Activated naive CD8-positive, alpha-beta T cell treated with anti-CD3 and anti-CD28 coated beads for 36 hours (primary cell): ENCODE measurements at regions not wholly inside any gene's neighbourhood (a gene's known extent, or its start where the extent isn't known, plus 50 kb on each side); places are given as distances from the start of the nearest gene placed in this dataset.

Source experiments
- DNase-seq: peaks from one replicate; pipeline ENCODE4 v3.0.0; 2021
- H3K27ac Mint-ChIP-seq: one replicate; pipeline ENCODE4 v1.8.0; 2022; ENCODE audit warnings: mild to moderate bottlenecking, moderate library complexity, mixed read lengths
- H3K27me3 Mint-ChIP-seq: one replicate; pipeline ENCODE4 v1.8.0; 2022; ENCODE audit warnings: mild to moderate bottlenecking, mixed read lengths
- H3K36me3 Mint-ChIP-seq: one replicate; pipeline ENCODE4 v1.8.0; 2021; ENCODE audit warnings: mild to moderate bottlenecking, mixed read lengths
- H3K4me1 Mint-ChIP-seq: one replicate; pipeline ENCODE4 v1.8.0; 2021; ENCODE audit warnings: mixed read lengths
- H3K4me3 Mint-ChIP-seq: one replicate; pipeline ENCODE4 v1.8.0; 2022; ENCODE audit warnings: mild to moderate bottlenecking, moderate library complexity, mixed read lengths
- H3K9me3 Mint-ChIP-seq: one replicate; pipeline ENCODE4 v1.8.0; 2022; ENCODE audit warnings: mixed read lengths

GRCh38 chr4:114076899-114077570, 97.6 kb upstream of the ARSJ start:
- H3K36me3 Mint-ChIP-seq: no peaks in the 10 kb centered on the region
- H3K27ac Mint-ChIP-seq: no peak overlapping the region
- H3K9me3 Mint-ChIP-seq: peaks cover 5% of the 10 kb centered on the region
- no peak overlapping the region for H3K4me3 Mint-ChIP-seq
- DNase-seq: no peak
- H3K27me3 Mint-ChIP-seq: no peaks in the 10 kb centered on the region
- no peaks in the 10 kb centered on the region for H3K4me1 Mint-ChIP-seq

DNA sequence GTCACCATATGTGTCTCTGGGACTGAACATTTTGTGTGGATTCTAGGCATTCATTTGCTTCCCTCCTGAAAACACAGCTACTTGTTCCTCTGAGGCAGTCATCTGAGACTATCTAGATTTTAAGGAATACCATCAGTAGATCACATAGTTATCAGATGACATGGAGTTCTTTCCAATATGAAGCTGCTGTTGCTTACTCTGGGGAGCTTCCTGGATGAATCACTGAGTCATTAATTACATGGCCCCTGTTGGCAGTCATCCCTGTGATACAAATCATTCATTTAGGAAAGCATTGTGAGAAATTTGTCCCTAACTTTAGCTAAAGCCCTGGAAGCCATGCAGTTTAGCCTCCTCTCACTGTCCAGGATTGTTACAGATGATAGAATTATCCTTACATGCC, 98.2 kb upstream of the ARSJ start:
- Mint-ChIP-seq H3K27me3 (no peaks in the 10 kb centered on the region), H3K4me1 (no peaks in the 10 kb centered on the region), H3K27ac (no peak overlapping the region), H3K36me3 (no peaks in the 10 kb centered on the region), H3K9me3 (peaks cover 5% of the 10 kb centered on the region), H3K4me3 (no peak overlapping the region)
- no peak for DNase-seq

GRCh38 chr4:114078636-114079035, 99.2 kb upstream of the ARSJ start:
- no peak overlapping the region for H3K27ac Mint-ChIP-seq
- no peak overlapping the region for H3K4me3 Mint-ChIP-seq

DNA sequence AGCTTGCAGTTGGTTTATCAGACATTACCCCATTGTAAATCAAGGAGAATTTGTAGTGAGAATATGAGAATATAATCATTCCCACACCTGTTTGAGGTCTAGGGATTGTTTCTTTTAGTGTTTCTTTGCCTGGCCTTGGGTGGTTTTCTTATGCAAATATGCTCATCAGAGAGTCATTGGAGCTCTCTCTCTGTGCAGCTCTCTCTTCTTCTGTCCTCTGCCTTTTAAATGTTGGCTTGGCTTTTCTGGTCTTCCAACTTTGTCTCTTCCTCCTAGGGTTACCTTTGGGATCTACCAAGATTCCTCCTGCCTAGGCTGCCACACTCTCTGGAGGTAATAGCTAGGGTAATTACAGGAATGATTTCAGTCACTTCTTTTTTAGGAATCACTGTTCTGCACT, 102.3 kb upstream of the ARSJ start:
- Mint-ChIP-seq H3K4me3 (no peak overlapping the region), H3K36me3 (no peaks in the 10 kb centered on the region), H3K27me3 (no peaks in the 10 kb centered on the region)

More at GRCh38 chr4:114078636-114079035, 99.2 kb upstream of the ARSJ start:
- no peaks in the 10 kb centered on the region for H3K4me1 Mint-ChIP-seq
- H3K27me3 Mint-ChIP-seq: no peaks in the 10 kb centered on the region
- no peak for DNase-seq
- no peaks in the 10 kb centered on the region for H3K36me3 Mint-ChIP-seq
- peaks cover 5% of the 10 kb centered on the region for H3K9me3 Mint-ChIP-seq

DNA sequence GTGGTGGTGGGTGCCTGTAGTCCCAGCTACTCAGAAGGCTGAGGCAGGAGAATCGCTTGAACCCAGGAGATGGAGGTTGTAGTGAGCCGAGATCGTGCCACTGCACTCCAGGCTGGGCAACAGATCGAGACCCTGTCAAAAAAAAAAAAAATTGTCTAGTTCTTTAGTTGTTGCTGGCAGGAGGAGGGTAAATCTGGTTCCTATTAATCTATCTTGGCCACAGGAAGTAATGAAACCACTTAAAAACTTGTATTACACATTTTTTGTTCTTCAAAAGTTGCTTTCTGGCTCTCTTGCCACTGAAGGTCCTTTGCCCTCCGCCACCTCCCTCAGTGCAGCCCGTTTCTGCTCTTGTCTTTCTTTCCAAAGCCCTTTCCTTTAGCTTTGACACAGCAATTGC, 102.9 kb upstream of the ARSJ start:
- Mint-ChIP-seq H3K9me3 (peaks cover 2% of the 10 kb centered on the region), H3K27ac (no peak overlapping the region), H3K4me1 (no peaks in the 10 kb centered on the region), H3K27me3 (no peaks in the 10 kb centered on the region), H3K4me3 (no peak overlapping the region), H3K36me3 (no peaks in the 10 kb centered on the region)
- no peak for DNase-seq

More for the DNA sequence above, 102.3 kb upstream of the ARSJ start:
- no peak for DNase-seq
- Mint-ChIP-seq H3K27ac (no peak overlapping the region), H3K9me3 (peaks cover 2% of the 10 kb centered on the region), H3K4me1 (no peaks in the 10 kb centered on the region)

- Mint-ChIP-seq H3K4me3 (no peak overlapping the region), H3K9me3 (peaks cover 5% of the 10 kb centered on the region), H3K27ac (no peak overlapping the region), H3K27me3 (no peaks in the 10 kb centered on the region), H3K36me3 (peaks cover 3% of the 10 kb centered on the region), H3K4me1 (no peaks in the 10 kb centered on the region)
- DNase-seq: no peak
These were observed 106.3 kb upstream of the ARSJ start for GRCh38 chr4:114085611-114086345.

GRCh38 chr4:114087596-114088230, 108.3 kb upstream of the ARSJ start:
- no peak for DNase-seq
- Mint-ChIP-seq H3K4me1 (no peaks in the 10 kb centered on the region), H3K9me3 (peaks cover 5% of the 10 kb centered on the region), H3K4me3 (no peak overlapping the region), H3K27ac (no peak overlapping the region), H3K36me3 (peaks cover 3% of the 10 kb centered on the region), H3K27me3 (no peaks in the 10 kb centered on the region)

DNA sequence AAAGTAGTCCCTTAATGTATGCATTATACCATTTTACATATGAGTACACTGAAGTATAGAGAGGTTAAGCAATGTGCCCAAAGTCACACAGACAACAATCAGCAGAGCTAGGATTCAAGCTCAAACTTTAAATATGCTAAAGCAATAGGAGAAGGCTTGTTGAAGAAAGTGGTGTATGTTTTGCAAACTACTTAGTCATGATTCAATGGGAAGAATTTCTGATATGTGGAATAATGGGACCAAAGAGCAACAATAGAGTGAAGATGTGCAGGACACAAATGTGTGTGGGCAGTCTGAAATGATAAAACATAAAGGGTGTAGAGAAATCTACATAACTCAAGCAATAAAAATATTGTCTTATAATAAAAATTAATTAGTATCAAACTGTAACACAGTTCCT, 109.0 kb upstream of the ARSJ start:
- H3K9me3 Mint-ChIP-seq: peaks cover 5% of the 10 kb centered on the region
- peaks cover 3% of the 10 kb centered on the region for H3K36me3 Mint-ChIP-seq
- H3K4me3 Mint-ChIP-seq: no peak overlapping the region
- no peaks in the 10 kb centered on the region for H3K27me3 Mint-ChIP-seq
- H3K27ac Mint-ChIP-seq: no peak overlapping the region
- no peaks in the 10 kb centered on the region for H3K4me1 Mint-ChIP-seq
- DNase-seq: no peak

GRCh38 chr4:114091546-114091945, 112.1 kb upstream of the ARSJ start:
- Mint-ChIP-seq H3K27me3 (no peaks in the 10 kb centered on the region), H3K4me3 (no peak overlapping the region), H3K4me1 (no peaks in the 10 kb centered on the region), H3K36me3 (peaks cover 3% of the 10 kb centered on the region), H3K27ac (no peak overlapping the region), H3K9me3 (peaks cover 5% of the 10 kb centered on the region)
- DNase-seq: no peak

DNA sequence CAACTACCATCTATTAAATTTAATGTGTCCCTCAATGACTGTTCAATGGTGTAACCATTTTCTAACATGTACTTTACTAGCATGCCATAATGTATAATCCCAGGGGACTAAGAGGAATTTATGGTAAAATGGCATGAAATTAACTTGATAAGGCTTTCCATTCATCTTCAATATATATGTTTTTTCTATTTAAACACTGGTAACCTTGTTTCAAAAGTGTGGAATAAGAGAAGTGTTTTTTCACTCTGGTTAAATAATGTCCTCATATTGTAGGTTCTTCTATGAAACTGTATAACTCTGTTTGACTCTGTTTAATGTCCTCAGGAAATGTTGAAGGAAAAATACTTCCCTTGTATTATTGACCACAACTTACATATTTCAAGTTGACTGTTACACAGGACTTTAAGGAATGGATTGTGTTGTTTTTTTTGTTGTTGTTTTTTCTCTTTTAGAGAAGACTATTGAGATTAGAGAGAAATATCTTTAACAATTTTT, 113.8 kb upstream of the ARSJ start:
- Mint-ChIP-seq H3K4me3 (no peak overlapping the region), H3K9me3 (peaks cover 5% of the 10 kb centered on the region), H3K27ac (no peak overlapping the region), H3K27me3 (no peaks in the 10 kb centered on the region), H3K36me3 (peaks cover 3% of the 10 kb centered on the region), H3K4me1 (no peaks in the 10 kb centered on the region)
- no peak for DNase-seq

DNA sequence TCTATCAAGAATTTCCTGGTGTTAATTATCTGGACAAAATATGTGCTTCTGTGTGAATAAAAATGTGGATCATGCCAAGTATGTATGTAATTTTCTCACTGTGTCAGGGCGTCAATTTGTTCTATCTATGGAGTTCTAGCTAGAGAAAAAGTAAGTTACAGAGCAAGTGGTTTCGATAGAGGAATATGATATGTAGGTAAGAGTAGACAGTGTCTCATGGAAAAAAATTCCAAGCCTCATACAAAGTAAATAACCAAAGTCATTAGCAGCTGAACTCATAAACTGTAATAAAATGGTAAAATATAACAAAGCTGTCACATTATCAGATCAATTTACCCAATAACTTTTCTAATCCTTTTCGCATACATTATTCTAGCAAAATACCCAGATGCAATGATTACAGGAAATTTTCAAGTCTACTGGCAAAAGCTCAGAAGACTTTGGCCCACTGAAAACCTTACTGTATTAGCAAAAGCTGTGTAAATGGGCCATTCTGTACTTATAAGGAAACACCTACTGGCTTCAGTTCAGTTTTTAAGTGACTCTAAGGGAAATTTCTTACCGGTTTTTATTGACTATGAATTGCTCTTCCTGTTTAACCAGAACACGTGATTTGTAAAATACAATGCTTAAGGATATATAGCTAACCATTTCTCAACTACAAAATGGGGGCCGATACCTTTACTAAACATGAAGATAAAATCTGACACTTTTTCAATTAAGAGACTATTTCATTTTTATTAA, 121.0 kb upstream of the ARSJ start:
- H3K4me3 Mint-ChIP-seq: no peak overlapping the region
- no peaks in the 10 kb centered on the region for H3K36me3 Mint-ChIP-seq
- no peaks in the 10 kb centered on the region for H3K9me3 Mint-ChIP-seq

DNA sequence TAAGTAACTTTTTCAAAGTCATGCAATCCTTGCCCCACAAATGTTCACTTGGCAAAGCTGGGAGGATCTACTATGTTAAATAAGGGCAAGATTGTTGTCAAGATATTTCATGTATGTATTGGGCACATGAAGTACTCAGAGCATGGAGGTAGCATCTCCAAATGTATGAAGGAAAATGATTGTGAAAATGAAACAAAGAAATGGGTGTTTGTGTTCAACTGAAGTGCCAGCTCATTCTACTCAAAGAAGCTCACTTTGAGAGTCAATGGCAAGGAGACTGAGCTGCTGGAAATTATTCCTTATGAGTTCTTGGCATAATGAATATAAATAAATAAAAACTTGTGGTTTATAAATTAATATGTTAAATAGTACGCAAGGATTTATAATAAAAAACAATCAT, 124.5 kb upstream of the ARSJ start:
- Mint-ChIP-seq H3K27ac (no peak overlapping the region), H3K4me1 (peaks cover 3% of the 10 kb centered on the region)

More for the DNA sequence above, 121.0 kb upstream of the ARSJ start:
- Mint-ChIP-seq H3K4me1 (peaks cover 2% of the 10 kb centered on the region), H3K27ac (no peak overlapping the region), H3K27me3 (peaks cover 4% of the 10 kb centered on the region)
- no peak for DNase-seq

DNA sequence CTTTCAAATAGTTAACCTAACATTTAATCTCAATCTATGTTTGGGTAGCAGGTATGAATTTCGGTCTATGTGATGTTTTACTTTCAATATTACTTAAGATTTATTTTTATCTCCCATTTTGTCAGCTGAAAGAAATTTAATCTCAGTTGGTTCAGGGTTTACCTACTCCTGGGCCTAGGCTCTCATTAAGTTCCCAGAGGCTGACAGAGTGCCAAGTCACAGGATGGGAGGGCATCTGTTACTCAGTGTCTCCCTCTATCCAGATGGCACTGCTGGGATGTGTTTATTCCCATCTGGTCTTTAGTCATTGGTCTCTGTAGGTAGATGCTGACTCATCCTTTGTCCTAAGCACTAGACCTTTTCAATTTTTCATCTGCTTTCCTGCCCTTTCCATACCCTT, 129.4 kb upstream of the ARSJ start:
- Mint-ChIP-seq H3K4me1 (peaks cover 4% of the 10 kb centered on the region), H3K4me3 (no peak overlapping the region), H3K36me3 (no peaks in the 10 kb centered on the region), H3K9me3 (no peaks in the 10 kb centered on the region), H3K27me3 (peaks cover 7% of the 10 kb centered on the region), H3K27ac (no peak overlapping the region)
- no peak for DNase-seq

More for the DNA sequence above, 124.5 kb upstream of the ARSJ start:
- no peaks in the 10 kb centered on the region for H3K36me3 Mint-ChIP-seq
- peaks cover 7% of the 10 kb centered on the region for H3K27me3 Mint-ChIP-seq
- no peak for DNase-seq
- no peaks in the 10 kb centered on the region for H3K9me3 Mint-ChIP-seq
- H3K4me3 Mint-ChIP-seq: no peak overlapping the region

DNA sequence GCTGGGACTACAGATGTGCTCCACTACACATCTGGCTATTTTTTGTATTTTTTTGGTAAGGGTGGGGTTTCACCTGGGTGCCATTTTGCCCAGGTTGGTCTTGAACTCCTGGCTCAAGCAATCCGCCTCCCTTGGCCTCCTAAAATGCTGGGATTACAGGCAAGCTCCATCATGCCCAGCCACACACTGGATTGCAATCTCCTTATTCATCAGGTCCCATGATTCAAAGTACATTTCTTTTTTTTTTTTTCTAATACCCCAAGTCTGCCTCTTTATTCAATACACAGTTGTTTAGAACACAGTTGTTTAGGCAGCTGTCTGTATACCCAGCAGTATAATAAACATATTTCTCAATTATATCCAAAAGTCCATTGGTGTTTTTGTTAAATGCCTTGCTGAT, 130.3 kb upstream of the ARSJ start:
- Mint-ChIP-seq H3K4me1 (peaks cover 4% of the 10 kb centered on the region), H3K36me3 (no peaks in the 10 kb centered on the region)

DNA sequence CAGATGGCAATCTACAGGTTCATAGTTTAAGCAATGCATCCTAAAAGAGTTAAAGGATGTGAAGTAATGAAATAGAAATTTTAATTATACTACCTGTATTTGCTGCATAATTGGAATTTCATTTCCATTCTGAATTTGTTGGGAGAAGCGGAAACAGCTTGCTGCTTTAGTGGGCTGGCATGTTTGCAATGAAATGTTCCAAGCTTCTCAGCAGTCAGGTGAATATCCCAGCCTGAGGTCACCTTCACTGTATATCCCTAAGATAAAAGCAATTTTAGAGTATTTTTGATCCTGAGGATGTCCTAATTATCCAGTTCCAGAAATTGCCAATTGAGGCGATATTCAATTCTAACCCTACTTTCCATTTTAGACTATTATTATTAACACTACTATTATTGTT, 136.1 kb upstream of the ARSJ start:
- H3K4me3 Mint-ChIP-seq: no peak overlapping the region
- H3K27me3 Mint-ChIP-seq: no peaks in the 10 kb centered on the region
- no peaks in the 10 kb centered on the region for H3K9me3 Mint-ChIP-seq
- no peak for DNase-seq
- H3K4me1 Mint-ChIP-seq: no peaks in the 10 kb centered on the region
- no peak overlapping the region for H3K27ac Mint-ChIP-seq
- H3K36me3 Mint-ChIP-seq: no peaks in the 10 kb centered on the region

More for the DNA sequence above, 130.3 kb upstream of the ARSJ start:
- Mint-ChIP-seq H3K4me3 (no peak overlapping the region), H3K27ac (no peak overlapping the region), H3K27me3 (peaks cover 5% of the 10 kb centered on the region), H3K9me3 (no peaks in the 10 kb centered on the region)
- no peak for DNase-seq
